ENCODE measurements at regions not wholly inside any gene's neighbourhood (a gene's known extent, or its start where the extent isn't known, plus 50 kb on each side); places are given as distances from the start of the nearest gene placed in this dataset.

- Histone ChIP-seq H3K18ac (ENCODE audit: insufficient read length, low read depth, low read length) (no peak overlapping the region), H3K79me2 (ENCODE audit: insufficient read depth, low read length) (no peaks in the 10 kb centered on the region), H2BK12ac (ENCODE audit: insufficient read length, low read depth, low read length) (no peak overlapping the region), H3K4me1 (ENCODE audit: insufficient read depth, low read length) (peaks cover 3% of the 10 kb centered on the region; the same call in 1 of the 2 replicates), H2BK120ac (ENCODE audit: low read depth, low read length, poor library complexity, severe bottlenecking) (no peak overlapping the region), H3K9ac (ENCODE audit: extremely low read depth, insufficient read length, low read length) (no peak overlapping the region), H4K20me1 (ENCODE audit: control insufficient read depth, insufficient read depth, insufficient read length) (no peaks in the 10 kb centered on the region), H3K23me2 (ENCODE audit: insufficient read length, low read depth, low read length, poor library complexity, severe bottlenecking) (no peaks in the 10 kb centered on the region), H3K27me3 (ENCODE audit: insufficient read depth, low read length) (no peaks in the 10 kb centered on the region), H3K4me2 (ENCODE audit: insufficient read depth, insufficient read length, low read length) (no peak overlapping the region), H3K4ac (ENCODE audit: low read depth, low read length) (no peak overlapping the region), H4K91ac (ENCODE audit: insufficient read length, low read depth, low read length) (no peak overlapping the region), H3K79me1 (ENCODE audit: insufficient read depth, low read depth, low read length, poor library complexity, severe bottlenecking) (no peaks in the 10 kb centered on the region), H3K56ac (ENCODE audit: insufficient read length, low read depth, low read length) (no peak overlapping the region), H3T11ph (ENCODE audit: low read length) (no peak overlapping the region), H3K14ac (ENCODE audit: insufficient read depth, low read length) (no peak overlapping the region), H2BK5ac (ENCODE audit: insufficient read length, low read length) (no peak overlapping the region), H2AK5ac (ENCODE audit: insufficient read length, low read length) (no peak overlapping the region), H2BK20ac (ENCODE audit: low read depth, low read length, poor library complexity, severe bottlenecking) (no peak overlapping the region), H3K23ac (ENCODE audit: insufficient read length, low read depth, low read length) (no peak overlapping the region), H2BK15ac (ENCODE audit: low read depth, low read length) (no peak overlapping the region), H3K27ac (ENCODE audit: insufficient read length, low read depth, low read length) (no peak overlapping the region), H4K8ac (replicated peaks; ENCODE audit: insufficient read length, low read depth, low read length) (no peak overlapping the region), H3K9me3 (ENCODE audit: control insufficient read depth, low read depth, low read length) (peaks cover 1% of the 10 kb centered on the region), H4K5ac (ENCODE audit: insufficient read length, low read depth, low read length) (no peak overlapping the region), H2AFZ (ENCODE audit: low read length) (no peak overlapping the region)
- H3K4me3 Mint-ChIP-seq = no peak overlapping the region
- H3K9me3 Mint-ChIP-seq = peaks cover 32 to 46% of the 10 kb centered on the region in 2 experiments
- no peak for TF ChIP-seq CTCF (conservative IDR thresholded peaks at IDR 0.05)
- peaks cover 48% of the 10 kb centered on the region for H3K27me3 Mint-ChIP-seq (ENCODE audit: low read depth)
- H3K36me3 Mint-ChIP-seq (ENCODE audit: insufficient read depth in 1 of 3, low read depth in 3 of 3) = peaks cover 0 to 15% (median 5%) of the 10 kb centered on the region in 3 experiments; a peak in 2 of 7 replicates
- H3K27ac Mint-ChIP-seq = no peak overlapping the region
- peak; percentile 4 for DNase-seq
- H3K4me1 Mint-ChIP-seq = peaks cover 13 to 18% of the 10 kb centered on the region in 2 experiments
- no CpG with 5 or more reads among the region's 4 CpGs for WGBS (ENCODE audit: extremely low coverage, insufficient read length, low lambda C conversion rate)
These were observed 164.5 kb downstream of the FBLN2 start for GRCh38 chr3:13713396-13713795.

All from H9 (cell line).